ENCODE measurements at regions not wholly inside any gene's neighbourhood (a gene's known extent, or its start where the extent isn't known, plus 50 kb on each side); places are given as distances from the start of the nearest gene placed in this dataset.

DNA sequence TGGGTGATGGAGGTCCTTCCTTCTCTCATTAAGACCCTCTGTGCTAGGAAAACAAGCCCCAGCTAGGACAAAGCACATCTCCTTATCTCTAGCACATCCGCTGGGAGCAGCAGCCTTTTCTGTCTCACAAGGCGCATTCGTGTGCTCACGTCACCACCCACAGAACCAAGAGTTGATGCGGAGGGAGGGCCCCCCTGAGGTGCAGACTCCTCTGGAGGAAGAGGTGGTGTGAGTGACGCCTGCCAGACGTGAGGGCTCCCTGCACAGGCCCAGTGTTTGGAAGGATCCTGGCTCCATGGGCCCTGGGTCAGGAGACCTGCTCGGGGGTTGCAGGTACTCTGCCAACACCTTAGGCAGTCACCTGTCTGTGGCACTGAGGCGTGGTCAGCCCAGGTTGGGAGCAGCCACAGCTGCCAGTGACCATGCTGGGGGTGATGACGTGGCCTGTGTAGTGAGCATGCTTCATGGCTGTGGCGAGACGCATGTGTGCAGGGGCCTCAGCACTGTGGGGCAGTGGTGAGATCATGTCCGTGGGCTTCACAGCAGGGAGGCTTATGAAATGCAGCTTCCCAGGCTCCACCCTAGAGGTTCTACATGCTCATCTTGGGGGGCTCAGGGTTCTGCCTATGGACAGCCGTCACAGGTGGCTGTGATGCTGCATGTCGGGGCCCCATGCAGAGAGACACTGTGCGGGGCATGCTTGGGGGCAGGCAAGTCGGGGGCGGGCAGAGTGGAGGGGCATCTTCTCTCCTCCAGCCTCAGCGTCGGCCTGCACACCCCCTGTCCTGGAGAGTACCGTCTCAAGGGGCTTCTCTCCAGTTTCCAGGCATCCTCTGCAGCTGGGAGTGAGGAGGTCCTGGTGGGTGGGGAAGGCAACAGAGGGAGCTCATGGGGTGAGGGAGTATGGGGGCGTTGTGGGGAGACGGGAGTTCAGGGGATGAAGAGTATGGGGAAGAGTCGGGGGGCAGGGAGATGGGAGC is 56.2 kb upstream of the DPYSL4 start:
- no peak for TF ChIP-seq POLR2A (IDR thresholded peaks at IDR 0.05)
- TF ChIP-seq CTCF (IDR thresholded peaks at IDR 0.05): no peak
- no peak for TF ChIP-seq POLR2AphosphoS5 (IDR thresholded peaks at IDR 0.05)

Measured in upper lobe of left lung (tissue), 4 donors.